ENCODE measurements at regions not wholly inside any gene's neighbourhood (a gene's known extent, or its start where the extent isn't known, plus 50 kb on each side); places are given as distances from the start of the nearest gene placed in this dataset.
"Not testable (repeated sequence)": the region's sequence is repeated elsewhere in the genome, so short reads cannot be mapped to it uniquely, and the experiment has no call there.

- ChIA-PET CTCF (no interaction called here), POLR2A (no interaction called here)
- H3K9me3 ChIP-seq (ENCODE audit: control insufficient read depth, insufficient read depth, low read length): no peaks in the 10 kb centered on the region
- TF ChIP-seq CTCF (IDR thresholded peaks at IDR 0.05; ENCODE audit: low read depth, low read length): no peak
- no peak for DNase-seq (ENCODE audit: low read depth, low spot score)
- no peak overlapping the region for H3K27ac ChIP-seq (ENCODE audit: low read depth, low read length)
- no peak overlapping the region for H3K4me3 ChIP-seq (ENCODE audit: low read depth, low read length)
- H3K27me3 ChIP-seq (ENCODE audit: control insufficient read depth, insufficient read depth, low read length): no peaks in the 10 kb centered on the region
Measured at GRCh38 chr7:94782777-94783176, 124.6 kb upstream of the PPP1R9A start.

GRCh38 chr7:94787285-94787684 is 120.1 kb upstream of the PPP1R9A start:
- no peak overlapping the region for H3K4me3 ChIP-seq (ENCODE audit: low read depth, low read length)
- ChIA-PET POLR2A (no interaction called here), CTCF (no interaction called here)
- no peaks in the 10 kb centered on the region for H3K27me3 ChIP-seq (ENCODE audit: control insufficient read depth, insufficient read depth, low read length)
- no peak for DNase-seq (ENCODE audit: low read depth, low spot score)
- no peaks in the 10 kb centered on the region for H3K9me3 ChIP-seq (ENCODE audit: control insufficient read depth, insufficient read depth, low read length)
- H3K27ac ChIP-seq (ENCODE audit: low read depth, low read length): no peak overlapping the region
- TF ChIP-seq CTCF (IDR thresholded peaks at IDR 0.05; ENCODE audit: low read depth, low read length): no peak

GRCh38 chr7:94788378-94788777 is 119.0 kb upstream of the PPP1R9A start:
- DNase-seq (ENCODE audit: low read depth, low spot score); H3K27ac ChIP-seq (ENCODE audit: low read depth, low read length); CTCF ChIA-PET; POLR2A ChIA-PET; H3K4me3 ChIP-seq (ENCODE audit: low read depth, low read length); H3K9me3 ChIP-seq (ENCODE audit: control insufficient read depth, insufficient read depth, low read length); H3K27me3 ChIP-seq (ENCODE audit: control insufficient read depth, insufficient read depth, low read length): not testable (repeated sequence)

- TF ChIP-seq CTCF (IDR thresholded peaks at IDR 0.05; ENCODE audit: low read depth, low read length): no peak
- Histone ChIP-seq H3K9me3 (ENCODE audit: control insufficient read depth, insufficient read depth, low read length) (no peaks in the 10 kb centered on the region), H3K4me3 (ENCODE audit: low read depth, low read length) (no peak overlapping the region), H3K27ac (ENCODE audit: low read depth, low read length) (no peak overlapping the region), H3K27me3 (ENCODE audit: control insufficient read depth, insufficient read depth, low read length) (peaks cover 3% of the 10 kb centered on the region)
- DNase-seq (ENCODE audit: low read depth, low spot score): no peak
- ChIA-PET POLR2A (interaction anchor here (0.5 kb wide), 1 partner anchor 343 kb away, joined by 6 read pairs; no protein-coding TSS in a partner anchor), CTCF (no interaction called here)
Measured at GRCh38 chr7:94792241-94792640, 115.2 kb upstream of the PPP1R9A start.

GRCh38 chr7:94797404-94797803 is 110.0 kb upstream of the PPP1R9A start:
- H3K4me3 ChIP-seq (ENCODE audit: low read depth, low read length); H3K27ac ChIP-seq (ENCODE audit: low read depth, low read length); POLR2A ChIA-PET; DNase-seq (ENCODE audit: low read depth, low spot score); H3K9me3 ChIP-seq (ENCODE audit: control insufficient read depth, insufficient read depth, low read length); CTCF ChIA-PET; H3K27me3 ChIP-seq (ENCODE audit: control insufficient read depth, insufficient read depth, low read length): not testable (repeated sequence)

GRCh38 chr7:94803821-94804220 is 103.6 kb upstream of the PPP1R9A start:
- Histone ChIP-seq H3K27ac (ENCODE audit: low read depth, low read length) (no peak overlapping the region), H3K9me3 (ENCODE audit: control insufficient read depth, insufficient read depth, low read length) (no peaks in the 10 kb centered on the region), H3K4me3 (ENCODE audit: low read depth, low read length) (no peak overlapping the region), H3K27me3 (ENCODE audit: control insufficient read depth, insufficient read depth, low read length) (no peaks in the 10 kb centered on the region)
- TF ChIP-seq CTCF (IDR thresholded peaks at IDR 0.05; ENCODE audit: low read depth, low read length): no peak
- POLR2A ChIA-PET: no interaction called here
- CTCF ChIA-PET: no interaction called here
- no peak for DNase-seq (ENCODE audit: low read depth, low spot score)

- H3K4me3 ChIP-seq (ENCODE audit: low read depth, low read length); H3K9me3 ChIP-seq (ENCODE audit: control insufficient read depth, insufficient read depth, low read length); POLR2A ChIA-PET; DNase-seq (ENCODE audit: low read depth, low spot score); H3K27me3 ChIP-seq (ENCODE audit: control insufficient read depth, insufficient read depth, low read length); H3K27ac ChIP-seq (ENCODE audit: low read depth, low read length); CTCF ChIA-PET: not testable (repeated sequence)
Measured at GRCh38 chr7:94808673-94809072, 98.7 kb upstream of the PPP1R9A start.

Measured in AG04450 (cell line).